GM13977 (cell line): ENCODE measurements at regions not wholly inside any gene's neighbourhood (a gene's known extent, or its start where the extent isn't known, plus 50 kb on each side); places are given as distances from the start of the nearest gene placed in this dataset.

Source experiments
- DNase-seq: peaks from one replicate; pipeline ENCODE4 v3.0.0; 2012; ENCODE audit warnings: low spot score
- in situ Hi-C: fragments of 300-500 bp; cut with MboI; formaldehyde crosslinking; loops from one replicate; pipeline ENCODE4 v1.12.0; 2022; ENCODE audit warnings: low sequenced_read_pairs, low pct_unique_long_range_greater_than_20kb, mixed read lengths, inconsistent platforms; ENCODE audit not compliant: unreplicated experiment
- TF ChIP-seq, protein P1 (sequence below): IDR thresholded peaks from 2 replicates; pipeline ENCODE4 v1.5.1; 2012; ENCODE audit warnings: mild to moderate bottlenecking, control low read depth; ENCODE audit not compliant: insufficient read depth; ENCODE audit errors: extremely low read depth, missing control alignments

- no peak for DNase-seq
- in situ Hi-C loops: no loop called here
- TF ChIP-seq, protein P1, sequence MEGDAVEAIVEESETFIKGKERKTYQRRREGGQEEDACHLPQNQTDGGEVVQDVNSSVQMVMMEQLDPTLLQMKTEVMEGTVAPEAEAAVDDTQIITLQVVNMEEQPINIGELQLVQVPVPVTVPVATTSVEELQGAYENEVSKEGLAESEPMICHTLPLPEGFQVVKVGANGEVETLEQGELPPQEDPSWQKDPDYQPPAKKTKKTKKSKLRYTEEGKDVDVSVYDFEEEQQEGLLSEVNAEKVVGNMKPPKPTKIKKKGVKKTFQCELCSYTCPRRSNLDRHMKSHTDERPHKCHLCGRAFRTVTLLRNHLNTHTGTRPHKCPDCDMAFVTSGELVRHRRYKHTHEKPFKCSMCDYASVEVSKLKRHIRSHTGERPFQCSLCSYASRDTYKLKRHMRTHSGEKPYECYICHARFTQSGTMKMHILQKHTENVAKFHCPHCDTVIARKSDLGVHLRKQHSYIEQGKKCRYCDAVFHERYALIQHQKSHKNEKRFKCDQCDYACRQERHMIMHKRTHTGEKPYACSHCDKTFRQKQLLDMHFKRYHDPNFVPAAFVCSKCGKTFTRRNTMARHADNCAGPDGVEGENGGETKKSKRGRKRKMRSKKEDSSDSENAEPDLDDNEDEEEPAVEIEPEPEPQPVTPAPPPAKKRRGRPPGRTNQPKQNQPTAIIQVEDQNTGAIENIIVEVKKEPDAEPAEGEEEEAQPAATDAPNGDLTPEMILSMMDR: no peak
Measured at GRCh38 chr2:136468799-136469369, 296.5 kb upstream of the THSD7B start.

DNA sequence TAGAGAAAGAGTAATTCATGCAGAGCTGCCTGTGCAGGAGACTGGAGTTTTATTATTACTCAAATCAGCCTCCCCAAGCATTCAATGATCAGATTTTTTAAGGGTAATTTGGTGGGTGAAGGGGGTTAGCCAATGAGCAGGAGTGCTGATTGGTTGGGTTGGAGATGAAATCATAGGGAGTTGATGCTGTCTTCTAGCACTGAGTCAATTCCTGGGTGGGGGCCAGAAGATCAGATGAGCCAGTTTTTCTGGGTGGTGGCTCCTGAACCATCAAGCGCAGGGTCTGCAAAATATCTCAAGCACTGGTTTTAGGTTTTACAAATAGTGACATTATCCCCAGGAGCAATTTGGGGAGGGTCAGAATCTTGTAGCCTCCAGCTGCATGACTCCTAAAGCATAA is 312.8 kb upstream of the THSD7B start:
- in situ Hi-C loops: no loop called here
- TF ChIP-seq, protein P1: no peak
- no peak for DNase-seq

DNA sequence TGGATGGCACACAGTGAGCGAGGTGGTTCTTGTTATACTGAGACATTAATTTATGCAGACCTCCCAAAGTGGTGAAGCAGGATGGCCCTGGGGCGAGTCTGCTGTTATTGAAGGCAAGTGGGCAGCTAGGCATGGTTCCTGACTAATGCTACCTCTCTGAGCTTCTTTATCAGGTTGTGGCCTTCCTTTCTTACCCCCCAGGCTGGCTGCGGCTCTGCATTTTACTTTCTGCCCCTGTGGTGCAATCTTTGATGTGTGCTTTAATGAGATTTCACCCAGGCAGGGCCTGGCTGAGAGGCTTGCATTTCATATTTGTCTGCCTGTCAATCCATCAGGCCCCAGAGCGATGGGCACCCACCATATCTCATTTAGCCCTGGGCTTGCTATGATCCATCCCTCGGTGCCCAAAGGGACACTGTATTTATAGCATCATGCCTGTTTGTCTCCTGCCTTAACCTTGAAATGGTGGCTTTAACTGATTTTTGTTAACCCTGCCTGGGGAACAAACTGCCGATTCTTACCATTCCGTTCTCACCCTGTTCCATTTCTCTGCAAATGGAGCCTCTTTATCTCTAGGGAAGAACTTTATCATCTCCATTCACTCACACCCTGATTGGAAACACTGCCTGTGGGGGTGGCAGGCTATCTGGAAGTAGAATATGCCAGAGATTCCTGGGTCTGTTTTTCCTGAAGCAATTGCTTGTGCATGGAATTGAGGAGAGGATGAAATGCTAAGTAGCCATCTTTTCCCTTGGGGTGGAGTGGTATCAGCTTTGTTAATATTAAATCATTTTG is 316.2 kb upstream of the THSD7B start:
- in situ Hi-C loops: no loop called here
- DNase-seq: no peak
- TF ChIP-seq, protein P1: no peak

- in situ Hi-C loops: no loop called here
- TF ChIP-seq, protein P1: no peak
- no peak for DNase-seq
Measured at GRCh38 chr2:136448432-136448831, 316.9 kb upstream of the THSD7B start.

DNA sequence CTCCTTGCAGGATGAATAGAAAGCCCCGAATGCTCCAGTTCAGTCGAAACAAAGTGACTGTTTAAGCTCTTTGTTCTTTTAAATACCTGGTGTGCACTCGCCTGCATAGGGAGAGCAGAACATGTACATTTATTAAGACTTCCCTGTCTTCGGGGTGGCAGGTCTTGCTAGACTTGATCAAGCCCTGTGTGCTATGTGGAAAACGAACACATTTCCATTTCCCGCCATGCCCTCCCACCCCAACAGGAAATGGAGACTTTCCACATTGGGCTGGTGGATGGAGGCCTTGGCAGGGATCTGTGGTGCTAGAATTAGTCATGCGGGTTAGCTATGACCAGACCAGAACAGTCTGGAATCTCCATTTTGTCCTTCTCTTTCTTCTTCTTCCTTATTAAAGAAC is 321.0 kb upstream of the THSD7B start:
- in situ Hi-C loops: no loop called here
- DNase-seq: no peak
- TF ChIP-seq, protein P1: no peak

DNA sequence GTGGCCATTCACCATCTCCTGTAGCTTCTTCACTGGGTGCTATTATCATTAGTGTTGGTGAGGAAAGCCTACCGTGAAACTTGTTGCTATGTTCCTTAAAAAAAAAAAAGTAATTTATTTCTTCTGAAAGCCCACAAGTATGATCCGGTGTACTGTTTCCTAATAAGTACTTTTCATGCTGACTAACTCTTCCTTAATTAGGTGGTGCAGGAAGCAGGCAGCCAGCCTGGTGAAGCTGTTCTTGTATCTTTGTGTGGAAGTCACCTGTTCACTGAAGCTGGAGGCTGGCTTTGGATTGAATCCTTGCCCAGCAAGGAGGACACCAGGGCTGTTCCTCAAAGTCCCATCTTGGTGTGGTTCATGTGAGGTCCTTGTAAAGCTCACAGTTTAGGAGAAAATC is 321.7 kb upstream of the THSD7B start:
- in situ Hi-C loops: no loop called here
- TF ChIP-seq, protein P1: no peak
- DNase-seq: no peak
